BE2C (cell line): ENCODE measurements at regions not wholly inside any gene's neighbourhood (a gene's known extent, or its start where the extent isn't known, plus 50 kb on each side); places are given as distances from the start of the nearest gene placed in this dataset.

Source experiments
- DNase-seq: peaks from one replicate; pipeline ENCODE4 v3.0.0-alpha.2; 2020
- H3K27me3 ChIP-seq: fragments of 250-450 bp; sonication (Bioruptor Pico); 2 replicates; pipeline ENCODE4 v1.5.1; 2020; ENCODE audit warnings: mild to moderate bottlenecking
- H3K36me3 ChIP-seq: fragments of 250-450 bp; sonication (Bioruptor Pico); 2 replicates; pipeline ENCODE4 v1.5.1; 2020; ENCODE audit warnings: mild to moderate bottlenecking
- H3K4me1 ChIP-seq: fragments of 250-450 bp; sonication (Bioruptor Pico); 2 replicates; pipeline ENCODE4 v1.5.1; 2020
- H3K4me3 ChIP-seq: 2 replicates; pipeline ENCODE4 v1.5.1; 2011; ENCODE audit warnings: low read depth, low read length
- H3K9me3 ChIP-seq: fragments of 250-450 bp; sonication (Bioruptor Pico); 2 replicates; pipeline ENCODE4 v1.5.1; 2020
- CTCF ChIP-seq: IDR thresholded peaks from 2 replicates; pipeline ENCODE4 v1.5.1; 2012; ENCODE audit warnings: mild to moderate bottlenecking, low read depth, low read length

GRCh38 chr10:57993302-57993701, 274.4 kb downstream of the IPMK start:
- H3K4me3 ChIP-seq = no peak overlapping the region
- DNase-seq = no peak
- no peak for TF ChIP-seq CTCF
- no peaks in the 10 kb centered on the region for H3K27me3 ChIP-seq
- H3K36me3 ChIP-seq = no peaks in the 10 kb centered on the region
- H3K9me3 ChIP-seq = no peaks in the 10 kb centered on the region
- H3K4me1 ChIP-seq = no peaks in the 10 kb centered on the region

- no peak for TF ChIP-seq CTCF
These were observed 275.2 kb downstream of the IPMK start for GRCh38 chr10:57992321-57993077.

GRCh38 chr10:57988964-57989363, 278.7 kb downstream of the IPMK start:
- Histone ChIP-seq H3K9me3 (no peaks in the 10 kb centered on the region), H3K27me3 (no peaks in the 10 kb centered on the region), H3K36me3 (no peaks in the 10 kb centered on the region), H3K4me3 (no peak overlapping the region), H3K4me1 (no peaks in the 10 kb centered on the region)
- no peak for TF ChIP-seq CTCF
- DNase-seq = no peak

More at GRCh38 chr10:57992321-57993077, 275.2 kb downstream of the IPMK start:
- H3K36me3 ChIP-seq = no peaks in the 10 kb centered on the region
- no peaks in the 10 kb centered on the region for H3K9me3 ChIP-seq
- H3K27me3 ChIP-seq = no peaks in the 10 kb centered on the region
- no peak for DNase-seq
- no peaks in the 10 kb centered on the region for H3K4me1 ChIP-seq
- H3K4me3 ChIP-seq = no peak overlapping the region

- no peak for DNase-seq
- H3K4me1 ChIP-seq = no peaks in the 10 kb centered on the region
- TF ChIP-seq CTCF = no peak
- no peak overlapping the region for H3K4me3 ChIP-seq
- no peaks in the 10 kb centered on the region for H3K9me3 ChIP-seq
- no peaks in the 10 kb centered on the region for H3K27me3 ChIP-seq
- H3K36me3 ChIP-seq = no peaks in the 10 kb centered on the region
These were observed 280.5 kb downstream of the IPMK start for GRCh38 chr10:57987055-57987721.

- H3K4me3 ChIP-seq = no peak overlapping the region
- H3K36me3 ChIP-seq = no peaks in the 10 kb centered on the region
- no peak for DNase-seq
- no peaks in the 10 kb centered on the region for H3K27me3 ChIP-seq
- H3K4me1 ChIP-seq = no peaks in the 10 kb centered on the region
- no peak for TF ChIP-seq CTCF
- no peaks in the 10 kb centered on the region for H3K9me3 ChIP-seq
These were observed 281.3 kb downstream of the IPMK start for GRCh38 chr10:57986422-57986821.

- no peaks in the 10 kb centered on the region for H3K27me3 ChIP-seq
- no peaks in the 10 kb centered on the region for H3K36me3 ChIP-seq
- no peaks in the 10 kb centered on the region for H3K9me3 ChIP-seq
- H3K4me3 ChIP-seq = no peak overlapping the region
- no peaks in the 10 kb centered on the region for H3K4me1 ChIP-seq
- no peak for DNase-seq
- no peak for TF ChIP-seq CTCF
These were observed 284.4 kb downstream of the IPMK start for GRCh38 chr10:57983281-57983791.
